Fibroblast of villous mesenchyme (primary cell): ENCODE measurements at regions not wholly inside any gene's neighbourhood (a gene's known extent, or its start where the extent isn't known, plus 50 kb on each side); places are given as distances from the start of the nearest gene placed in this dataset.

Experiments
- DNase-seq: peaks from one replicate; pipeline ENCODE4 v3.0.0-alpha.2; 2010; ENCODE audit warnings: low read depth
- H3K4me3 ChIP-seq: 2 replicates; pipeline ENCODE4 v1.5.1; 2011; ENCODE audit warnings: low read depth, mild to moderate bottlenecking, low read length
- CTCF ChIP-seq: IDR thresholded peaks from 2 replicates; pipeline ENCODE4 v1.5.1; 2012; ENCODE audit warnings: low read depth, mild to moderate bottlenecking, low read length; ENCODE audit not compliant: insufficient read depth

GRCh38 chr11:29786092-29786491 lies 230.7 kb downstream of the KCNA4 start:
- H3K4me3 ChIP-seq, result no peak overlapping the region
- no peak for TF ChIP-seq CTCF
- no peak for DNase-seq

GRCh38 chr11:29783506-29783905 lies 233.3 kb downstream of the KCNA4 start:
- H3K4me3 ChIP-seq, result no peak overlapping the region

GRCh38 chr11:29782447-29782846 lies 234.4 kb downstream of the KCNA4 start:
- TF ChIP-seq CTCF, result no peak
- no peak overlapping the region for H3K4me3 ChIP-seq
- no peak for DNase-seq

More at GRCh38 chr11:29783506-29783905, 233.3 kb downstream of the KCNA4 start:
- TF ChIP-seq CTCF, result no peak
- DNase-seq, result no peak

- no peak for TF ChIP-seq CTCF
Observed at GRCh38 chr11:29781268-29781667, 235.6 kb downstream of the KCNA4 start.

GRCh38 chr11:29780756-29781155 lies 236.1 kb downstream of the KCNA4 start:
- TF ChIP-seq CTCF, result no peak
- DNase-seq, result no peak
- no peak overlapping the region for H3K4me3 ChIP-seq

More at GRCh38 chr11:29781268-29781667, 235.6 kb downstream of the KCNA4 start:
- no peak for DNase-seq
- no peak overlapping the region for H3K4me3 ChIP-seq

- no peak for DNase-seq
- no peak for TF ChIP-seq CTCF
- no peak overlapping the region for H3K4me3 ChIP-seq
Observed at GRCh38 chr11:29773656-29774264, 243.1 kb downstream of the KCNA4 start.

GRCh38 chr11:29756871-29757270 lies 260.0 kb downstream of the KCNA4 start:
- DNase-seq, result no peak
- no peak overlapping the region for H3K4me3 ChIP-seq
- TF ChIP-seq CTCF, result no peak
